ENCODE measurements at regions not wholly inside any gene's neighbourhood (a gene's known extent, or its start where the extent isn't known, plus 50 kb on each side); places are given as distances from the start of the nearest gene placed in this dataset.
"Not testable (repeated sequence)": the region's sequence is repeated elsewhere in the genome, so short reads cannot be mapped to it uniquely, and the experiment has no call there.

DNA sequence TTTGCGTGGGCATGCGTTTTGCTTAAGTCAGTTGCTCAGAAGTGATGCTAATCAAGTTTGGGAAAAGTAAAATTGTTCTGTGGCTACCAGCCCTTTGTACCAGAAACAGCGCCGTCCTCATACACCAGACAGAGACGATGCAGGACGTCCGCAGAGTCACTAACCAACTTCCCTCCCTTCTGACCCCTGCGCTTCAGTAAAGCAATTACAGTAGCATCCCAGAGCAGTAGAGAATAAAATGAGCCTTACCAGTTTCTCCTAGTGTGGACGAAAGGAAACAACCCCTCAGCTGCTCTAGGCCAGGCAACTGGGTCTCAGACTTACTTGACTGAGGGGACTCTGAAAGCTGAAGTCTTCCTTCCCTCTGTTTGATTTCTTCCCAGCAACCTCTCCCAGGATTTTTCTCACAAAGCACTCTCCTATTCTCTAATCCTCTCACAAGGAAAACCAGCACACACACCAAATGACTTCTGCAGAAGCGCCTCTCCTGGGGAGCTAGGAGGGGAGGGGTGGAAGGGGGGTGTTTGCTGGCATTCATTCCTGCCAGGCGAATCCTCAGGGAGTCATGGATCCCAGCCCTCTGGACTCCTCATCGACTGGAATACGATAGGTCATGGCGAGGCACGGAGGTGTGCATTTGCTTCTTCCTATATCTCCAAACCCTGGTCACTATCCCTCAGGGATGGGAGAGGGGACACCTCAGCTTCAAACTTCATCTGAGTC is 56.0 kb upstream of the MID1 start:
- H3K36me3 Mint-ChIP-seq (ENCODE audit: low read depth), result no peaks in the 10 kb centered on the region
- peaks cover 3% of the 10 kb centered on the region for H3K9me3 Mint-ChIP-seq (ENCODE audit: low read depth)
- no peak overlapping the region for H3K27ac Mint-ChIP-seq (ENCODE audit: unreplicated experiment)
- H3K4me1 Mint-ChIP-seq (ENCODE audit: low read depth), result no peaks in the 10 kb centered on the region
- TF ChIP-seq, protein P1, sequence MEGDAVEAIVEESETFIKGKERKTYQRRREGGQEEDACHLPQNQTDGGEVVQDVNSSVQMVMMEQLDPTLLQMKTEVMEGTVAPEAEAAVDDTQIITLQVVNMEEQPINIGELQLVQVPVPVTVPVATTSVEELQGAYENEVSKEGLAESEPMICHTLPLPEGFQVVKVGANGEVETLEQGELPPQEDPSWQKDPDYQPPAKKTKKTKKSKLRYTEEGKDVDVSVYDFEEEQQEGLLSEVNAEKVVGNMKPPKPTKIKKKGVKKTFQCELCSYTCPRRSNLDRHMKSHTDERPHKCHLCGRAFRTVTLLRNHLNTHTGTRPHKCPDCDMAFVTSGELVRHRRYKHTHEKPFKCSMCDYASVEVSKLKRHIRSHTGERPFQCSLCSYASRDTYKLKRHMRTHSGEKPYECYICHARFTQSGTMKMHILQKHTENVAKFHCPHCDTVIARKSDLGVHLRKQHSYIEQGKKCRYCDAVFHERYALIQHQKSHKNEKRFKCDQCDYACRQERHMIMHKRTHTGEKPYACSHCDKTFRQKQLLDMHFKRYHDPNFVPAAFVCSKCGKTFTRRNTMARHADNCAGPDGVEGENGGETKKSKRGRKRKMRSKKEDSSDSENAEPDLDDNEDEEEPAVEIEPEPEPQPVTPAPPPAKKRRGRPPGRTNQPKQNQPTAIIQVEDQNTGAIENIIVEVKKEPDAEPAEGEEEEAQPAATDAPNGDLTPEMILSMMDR (IDR thresholded peaks at IDR 0.05), result no peak
- no peak overlapping the region for H3K4me3 Mint-ChIP-seq (ENCODE audit: unreplicated experiment)
- H3K27me3 Mint-ChIP-seq (ENCODE audit: low read depth), result no peaks in the 10 kb centered on the region
- no peak for DNase-seq (ENCODE audit: low spot score)

DNA sequence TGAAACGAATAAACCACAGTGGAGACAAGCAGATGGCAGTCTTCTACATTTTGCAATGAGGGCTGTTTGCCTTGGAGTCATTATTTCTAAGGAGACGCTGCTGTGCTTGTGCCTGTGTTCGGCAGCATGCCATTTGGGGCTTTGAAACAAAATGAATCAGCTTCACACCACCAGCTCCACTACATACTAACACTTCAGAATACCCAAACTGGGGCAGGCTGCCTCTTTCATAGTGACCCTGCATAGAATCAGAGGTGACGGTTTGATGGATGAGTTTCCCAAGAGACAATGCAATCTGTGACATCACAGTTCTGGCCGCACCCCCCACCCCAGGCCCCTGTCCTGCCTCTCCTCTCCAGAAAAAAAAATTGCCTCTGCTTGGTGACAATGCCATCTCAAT is 57.1 kb upstream of the MID1 start:
- no peaks in the 10 kb centered on the region for H3K4me1 Mint-ChIP-seq (ENCODE audit: low read depth)
- H3K4me3 Mint-ChIP-seq (ENCODE audit: unreplicated experiment), result no peak overlapping the region
- no peaks in the 10 kb centered on the region for H3K27me3 Mint-ChIP-seq (ENCODE audit: low read depth)
- H3K9me3 Mint-ChIP-seq (ENCODE audit: low read depth), result no peaks in the 10 kb centered on the region
- no peaks in the 10 kb centered on the region for H3K36me3 Mint-ChIP-seq (ENCODE audit: low read depth)
- no peak overlapping the region for H3K27ac Mint-ChIP-seq (ENCODE audit: unreplicated experiment)
- TF ChIP-seq, protein P1 (IDR thresholded peaks at IDR 0.05), result no peak
- DNase-seq (ENCODE audit: low spot score), result no peak

DNA sequence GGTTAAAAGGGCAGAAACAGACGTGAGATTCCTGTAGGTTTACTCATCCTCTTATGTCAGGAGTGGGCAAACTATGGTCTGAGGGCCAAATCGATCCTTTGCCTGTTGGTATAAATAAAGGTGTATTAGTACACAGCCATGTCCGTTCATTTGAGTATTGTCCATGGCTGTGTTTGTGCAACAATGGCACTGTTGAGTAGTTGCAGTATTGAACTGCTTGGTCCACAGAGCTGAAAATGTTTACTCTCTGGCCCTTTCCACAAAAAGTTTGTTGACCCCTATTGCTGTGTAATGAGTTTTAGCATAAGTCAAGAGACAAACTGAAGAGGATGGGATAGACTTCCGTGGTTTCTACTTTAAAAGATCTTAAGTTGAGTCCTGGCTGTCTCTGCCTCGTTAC is 59.0 kb upstream of the MID1 start:
- no peaks in the 10 kb centered on the region for H3K4me1 Mint-ChIP-seq (ENCODE audit: low read depth)
- no peak overlapping the region for H3K4me3 Mint-ChIP-seq (ENCODE audit: unreplicated experiment)
- H3K9me3 Mint-ChIP-seq (ENCODE audit: low read depth), result peaks cover 4% of the 10 kb centered on the region
- no peak overlapping the region for H3K27ac Mint-ChIP-seq (ENCODE audit: unreplicated experiment)
- TF ChIP-seq, protein P1 (IDR thresholded peaks at IDR 0.05), result no peak
- no peaks in the 10 kb centered on the region for H3K36me3 Mint-ChIP-seq (ENCODE audit: low read depth)
- no peak for DNase-seq (ENCODE audit: low spot score)
- no peaks in the 10 kb centered on the region for H3K27me3 Mint-ChIP-seq (ENCODE audit: low read depth)

DNA sequence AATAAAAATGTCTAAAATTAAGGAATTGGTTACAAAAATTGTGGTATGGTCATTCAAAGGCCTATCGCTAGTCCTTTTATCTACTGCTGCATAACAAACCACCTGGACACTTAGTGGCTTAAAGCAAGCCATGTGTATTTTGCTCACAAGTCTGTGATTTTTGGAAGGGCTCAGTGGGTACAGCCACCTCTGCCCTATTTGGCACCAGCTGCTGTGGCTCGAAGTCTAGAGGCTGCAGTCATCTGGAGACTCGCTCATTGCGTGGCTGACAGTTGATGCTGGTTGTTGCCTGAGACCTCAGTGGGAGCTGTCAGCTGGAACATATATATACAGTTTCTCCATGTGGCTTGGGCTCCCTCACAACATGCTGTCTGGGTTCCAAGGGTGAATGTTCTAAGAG is 60.8 kb upstream of the MID1 start:
- H3K27me3 Mint-ChIP-seq (ENCODE audit: low read depth), result no peaks in the 10 kb centered on the region
- H3K27ac Mint-ChIP-seq (ENCODE audit: unreplicated experiment), result no peak overlapping the region
- TF ChIP-seq, protein P1 (IDR thresholded peaks at IDR 0.05), result no peak
- peaks cover 4% of the 10 kb centered on the region for H3K9me3 Mint-ChIP-seq (ENCODE audit: low read depth)
- no peaks in the 10 kb centered on the region for H3K4me1 Mint-ChIP-seq (ENCODE audit: low read depth)
- H3K36me3 Mint-ChIP-seq (ENCODE audit: low read depth), result no peaks in the 10 kb centered on the region
- DNase-seq (ENCODE audit: low spot score), result no peak
- no peak overlapping the region for H3K4me3 Mint-ChIP-seq (ENCODE audit: unreplicated experiment)

DNA sequence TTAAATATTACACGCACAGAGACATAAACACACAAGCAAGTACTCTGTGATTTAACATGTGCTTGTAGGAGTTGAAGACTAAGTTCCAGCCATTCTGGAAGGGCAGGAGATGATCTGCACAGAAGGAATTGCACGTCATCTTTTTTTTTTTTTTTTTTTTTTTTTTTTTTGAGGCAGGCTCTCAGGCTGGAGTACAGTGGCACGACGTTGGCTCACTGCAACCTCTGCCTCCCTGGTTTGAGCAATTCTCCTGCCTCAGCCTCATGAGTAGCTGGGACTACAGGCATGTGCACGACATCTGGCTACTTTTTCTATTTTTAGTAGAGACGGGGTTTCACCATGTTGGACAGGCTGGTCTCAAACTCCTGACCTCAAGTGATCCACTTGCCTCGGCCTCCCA is 63.2 kb upstream of the MID1 start:
- not testable (repeated sequence) for H3K9me3 Mint-ChIP-seq (ENCODE audit: low read depth); H3K36me3 Mint-ChIP-seq (ENCODE audit: low read depth); H3K27me3 Mint-ChIP-seq (ENCODE audit: low read depth); H3K4me1 Mint-ChIP-seq (ENCODE audit: low read depth); H3K4me3 Mint-ChIP-seq (ENCODE audit: unreplicated experiment); H3K27ac Mint-ChIP-seq (ENCODE audit: unreplicated experiment); DNase-seq (ENCODE audit: low spot score)

DNA sequence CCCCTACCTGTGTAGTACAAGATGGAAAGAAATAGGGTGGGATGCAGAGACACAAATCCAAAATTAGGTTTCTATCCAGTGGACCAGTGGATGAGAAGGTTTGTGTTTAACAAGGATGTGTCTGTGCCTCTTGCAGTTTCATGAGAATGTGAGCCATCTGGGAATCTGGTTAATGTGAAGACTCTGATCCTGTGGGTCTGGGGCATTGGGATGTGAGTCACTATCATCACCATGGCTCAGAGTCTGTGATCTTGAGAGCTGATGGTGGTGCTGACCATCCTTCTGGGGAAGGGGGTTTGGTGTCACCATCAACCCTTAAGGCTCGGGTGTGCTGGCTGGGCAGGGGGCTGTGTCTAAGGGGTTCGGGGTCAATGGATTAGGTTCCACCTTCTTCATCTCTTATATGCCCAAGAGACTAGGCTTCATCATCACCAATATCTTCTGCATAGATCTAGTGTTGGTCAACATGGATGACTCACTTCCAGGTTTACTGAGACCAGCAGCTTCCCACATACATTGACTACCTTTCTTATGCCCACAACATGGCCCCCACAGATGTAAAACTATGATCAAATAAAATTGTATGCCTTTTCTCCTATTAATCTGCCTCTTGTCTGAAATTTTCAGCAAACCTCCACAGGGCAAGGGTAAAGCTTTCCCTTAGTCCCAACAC is 65.7 kb upstream of the MID1 start:
- Mint-ChIP-seq H3K9me3 (ENCODE audit: low read depth) (peaks cover 25% of the 10 kb centered on the region), H3K36me3 (ENCODE audit: low read depth) (no peaks in the 10 kb centered on the region), H3K27me3 (ENCODE audit: low read depth) (no peaks in the 10 kb centered on the region), H3K4me1 (ENCODE audit: low read depth) (no peaks in the 10 kb centered on the region), H3K4me3 (ENCODE audit: unreplicated experiment) (no peak overlapping the region), H3K27ac (ENCODE audit: unreplicated experiment) (no peak overlapping the region)
- TF ChIP-seq, protein P1 (IDR thresholded peaks at IDR 0.05), result no peak
- DNase-seq (ENCODE audit: low spot score), result no peak

DNA sequence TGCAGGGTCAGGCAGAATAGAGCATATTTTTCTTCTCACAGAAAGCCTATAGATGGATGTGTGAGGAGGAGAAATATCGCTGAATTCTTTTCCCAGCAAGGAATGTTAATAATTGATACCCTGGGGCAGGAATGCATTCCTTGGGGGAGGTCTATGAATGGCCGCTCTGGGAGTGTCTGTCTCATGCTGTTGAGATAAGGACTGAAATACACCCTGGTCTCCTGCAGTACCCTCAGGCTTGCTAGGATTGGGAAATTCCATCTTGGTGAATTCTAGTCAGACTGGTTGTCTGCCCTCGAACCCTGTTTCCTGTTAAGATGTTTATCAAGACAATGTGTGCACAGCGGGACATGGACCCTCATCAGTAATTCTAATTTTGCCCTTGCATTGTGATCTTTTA is 71.4 kb upstream of the MID1 start:
- H3K27ac Mint-ChIP-seq (ENCODE audit: unreplicated experiment); H3K4me3 Mint-ChIP-seq (ENCODE audit: unreplicated experiment); H3K4me1 Mint-ChIP-seq (ENCODE audit: low read depth); H3K27me3 Mint-ChIP-seq (ENCODE audit: low read depth); DNase-seq (ENCODE audit: low spot score); H3K36me3 Mint-ChIP-seq (ENCODE audit: low read depth): not testable (repeated sequence)
- H3K9me3 Mint-ChIP-seq (ENCODE audit: low read depth), result peaks cover 40% of the 10 kb centered on the region
